ENCODE measurements at regions not wholly inside any gene's neighbourhood (a gene's known extent, or its start where the extent isn't known, plus 50 kb on each side); places are given as distances from the start of the nearest gene placed in this dataset.

DNA sequence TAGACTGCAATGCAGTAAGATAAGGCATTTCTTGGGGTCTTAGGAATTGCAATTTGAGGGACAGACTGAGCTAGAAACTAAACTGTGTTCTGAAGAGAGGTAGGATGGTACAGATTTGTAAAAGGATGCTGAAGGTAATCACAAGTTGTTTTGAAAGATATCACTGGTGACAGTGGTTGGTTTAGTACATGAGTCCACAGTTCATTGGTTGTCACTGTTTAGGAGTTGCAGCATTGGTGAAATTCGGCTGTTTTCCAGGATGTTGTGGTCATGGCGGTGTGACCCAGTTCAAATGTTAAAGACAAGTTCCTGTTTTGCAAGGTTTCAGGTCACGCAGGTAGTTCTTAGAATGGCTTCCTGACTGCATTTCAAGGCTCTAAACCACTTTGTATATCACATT lies 292.8 kb upstream of the B3GALT2 start:
- WGBS, 4 donors: 66 to 78% (median 74%) methylated on average over 3 of the region's 3 CpGs

GRCh38 chr1:193476748-193477147 lies 290.3 kb upstream of the B3GALT2 start:
- WGBS, 4 donors: 79 to 88% (median 81%) methylated on average over 6 of the region's 6 CpGs
- H3K4me3 ChIP-seq: no peak overlapping the region
- no peaks in the 10 kb centered on the region for H3K4me1 ChIP-seq
- H3K27ac ChIP-seq: no peak overlapping the region
- DNase-seq (no peak), ATAC-seq (no peak)
- intact Hi-C loops (cut with DNase I): no loop called here
- H3K27me3 ChIP-seq: no peaks in the 10 kb centered on the region
- H3K36me3 ChIP-seq: no peaks in the 10 kb centered on the region
- H3K9me3 ChIP-seq: no peaks in the 10 kb centered on the region
- TF ChIP-seq POLR2A (IDR thresholded peaks at IDR 0.05) (no peak), CTCF (IDR thresholded peaks at IDR 0.05) (no peak)

More for the DNA sequence above, 292.8 kb upstream of the B3GALT2 start:
- Histone ChIP-seq H3K27ac (peak overlapping the region in 1 of 12 donors; percentile 53), H3K4me1 (no peaks in the 10 kb centered on the region), H3K9me3 (no peaks in the 10 kb centered on the region), H3K27me3 (no peaks in the 10 kb centered on the region), H3K36me3 (no peaks in the 10 kb centered on the region), H3K4me3 (no peak overlapping the region)
- TF ChIP-seq POLR2A (IDR thresholded peaks at IDR 0.05) (no peak), CTCF (IDR thresholded peaks at IDR 0.05) (no peak)
- intact Hi-C loops (cut with DNase I): no loop called here
- no peak for DNase-seq
- ATAC-seq: no peak

- Histone ChIP-seq H3K36me3 (no peaks in the 10 kb centered on the region), H3K4me3 (no peak overlapping the region), H3K27me3 (no peaks in the 10 kb centered on the region), H3K9me3 (no peaks in the 10 kb centered on the region), H3K4me1 (no peaks in the 10 kb centered on the region), H3K27ac (no peak overlapping the region)
- intact Hi-C loops (cut with DNase I): no loop called here
- ATAC-seq (no peak), DNase-seq (no peak)
- TF ChIP-seq CTCF (IDR thresholded peaks at IDR 0.05) (no peak), POLR2A (IDR thresholded peaks at IDR 0.05) (no peak)
- 72 to 96% (median 95%) methylated on average over 4 of the region's 4 CpGs for WGBS, 4 donors
These were observed 287.5 kb upstream of the B3GALT2 start for GRCh38 chr1:193473932-193474331.

DNA sequence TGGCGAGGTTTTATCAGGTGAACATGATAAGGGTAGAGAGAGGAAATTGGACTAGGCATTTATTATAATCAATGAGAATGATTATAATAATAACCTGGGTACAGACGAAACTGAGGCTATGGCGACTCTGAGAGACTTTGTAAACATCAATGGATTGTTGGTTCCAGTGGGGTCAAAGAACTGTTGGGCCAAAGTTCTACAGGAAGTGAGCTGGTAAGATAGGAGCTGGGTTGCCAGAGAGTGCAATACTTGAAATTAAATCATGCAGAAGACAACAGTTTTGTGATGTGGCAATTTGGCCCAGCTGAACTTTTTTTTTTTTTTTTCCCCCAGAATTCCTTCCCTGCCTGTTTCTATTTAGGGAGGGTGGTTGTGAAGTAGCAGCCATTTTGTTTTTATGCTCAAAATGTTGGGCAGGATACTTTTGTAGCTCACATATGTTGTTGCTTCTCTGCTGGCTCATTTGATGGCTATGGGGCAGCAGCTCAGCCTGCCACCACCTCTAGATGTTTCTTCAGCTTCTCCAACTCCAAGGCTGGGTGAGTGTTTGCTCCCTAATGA lies 286.5 kb upstream of the B3GALT2 start:
- DNase-seq (no peak), ATAC-seq (no peak)
- no peaks in the 10 kb centered on the region for H3K9me3 ChIP-seq
- no peak overlapping the region for H3K4me3 ChIP-seq
- 76 to 99% (median 95%) methylated on average over 3 of the region's 3 CpGs for WGBS, 4 donors
- H3K27me3 ChIP-seq: no peaks in the 10 kb centered on the region
- no peak overlapping the region for H3K27ac ChIP-seq
- no peaks in the 10 kb centered on the region for H3K36me3 ChIP-seq
- H3K4me1 ChIP-seq: no peaks in the 10 kb centered on the region
- TF ChIP-seq CTCF (IDR thresholded peaks at IDR 0.05) (no peak), POLR2A (IDR thresholded peaks at IDR 0.05) (no peak)
- intact Hi-C loops (cut with DNase I): no loop called here

All from heart left ventricle (tissue), 16 donors.